GM19043 (cell line): ENCODE measurements at regions not wholly inside any gene's neighbourhood (a gene's known extent, or its start where the extent isn't known, plus 50 kb on each side); places are given as distances from the start of the nearest gene placed in this dataset.

ENCODE experiments used
- ATAC-seq: cut with Tn5 transposase; IDR thresholded peaks from one replicate; pipeline ENCODE4 v1.9.1; 2021; ENCODE audit warnings: low read depth; ENCODE audit not compliant: unreplicated experiment

DNA sequence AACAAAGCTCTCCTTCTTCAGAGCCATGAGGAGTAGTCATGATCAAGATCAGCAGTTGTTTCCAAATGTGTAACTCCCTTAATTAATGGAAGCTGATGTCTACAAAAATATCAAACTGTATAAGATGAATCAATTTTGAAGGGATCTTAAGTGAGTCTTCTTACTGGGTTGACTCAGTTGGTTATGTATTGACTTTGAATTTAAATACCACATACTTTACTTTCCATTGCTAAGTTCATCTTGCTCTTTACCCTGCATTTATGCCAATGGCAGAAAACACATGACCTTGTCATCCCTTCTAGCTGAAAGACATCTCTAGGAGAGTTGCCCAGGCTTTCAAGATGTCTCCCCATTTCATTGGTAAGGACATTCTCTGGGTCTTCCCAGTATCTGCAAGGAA, 123.2 kb upstream of the STMND1 start:
- ATAC-seq = no peak

DNA sequence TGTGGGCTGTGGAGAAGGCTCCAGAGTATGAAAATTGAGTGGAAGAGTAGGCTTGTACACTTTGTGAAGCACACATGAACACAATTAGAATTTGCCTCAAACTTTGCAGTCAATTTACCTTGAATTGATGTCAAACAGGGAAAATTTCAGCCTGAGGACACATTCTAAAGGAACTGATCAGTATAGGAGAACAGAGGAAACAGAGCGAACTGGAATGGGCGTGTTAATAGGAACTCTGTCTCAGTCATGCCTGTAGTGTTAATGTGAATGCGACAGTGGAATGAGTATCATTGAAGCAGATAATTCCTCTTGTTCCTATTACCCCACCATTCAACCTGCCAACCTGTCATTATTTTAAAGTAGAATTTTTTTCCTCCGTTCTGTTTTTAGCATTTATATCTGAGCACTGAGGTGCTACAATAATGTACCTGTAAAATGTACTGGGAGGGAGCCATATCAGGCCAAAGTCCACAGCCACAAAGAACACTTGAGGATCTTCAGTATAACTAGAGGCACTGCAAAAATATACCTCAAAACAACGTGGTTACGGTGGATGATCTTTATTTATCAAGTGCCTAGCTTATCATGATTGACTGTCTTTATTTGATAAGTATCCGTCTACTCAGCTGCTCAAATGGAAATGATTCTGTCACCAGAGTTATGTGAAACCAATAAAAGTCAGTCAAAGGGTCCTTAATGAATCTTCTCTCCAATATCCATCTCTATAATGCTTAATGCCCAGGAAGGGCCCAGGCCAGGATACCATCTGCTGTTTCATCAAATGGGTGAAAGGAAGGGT, 125.3 kb upstream of the STMND1 start:
- ATAC-seq = no peak

GRCh38 chr6:16974704-16975359, 127.0 kb upstream of the STMND1 start:
- ATAC-seq = no peak

GRCh38 chr6:16974387-16974673, 127.5 kb upstream of the STMND1 start:
- ATAC-seq = no peak

GRCh38 chr6:16973545-16974386, 128.1 kb upstream of the STMND1 start:
- ATAC-seq = no peak

DNA sequence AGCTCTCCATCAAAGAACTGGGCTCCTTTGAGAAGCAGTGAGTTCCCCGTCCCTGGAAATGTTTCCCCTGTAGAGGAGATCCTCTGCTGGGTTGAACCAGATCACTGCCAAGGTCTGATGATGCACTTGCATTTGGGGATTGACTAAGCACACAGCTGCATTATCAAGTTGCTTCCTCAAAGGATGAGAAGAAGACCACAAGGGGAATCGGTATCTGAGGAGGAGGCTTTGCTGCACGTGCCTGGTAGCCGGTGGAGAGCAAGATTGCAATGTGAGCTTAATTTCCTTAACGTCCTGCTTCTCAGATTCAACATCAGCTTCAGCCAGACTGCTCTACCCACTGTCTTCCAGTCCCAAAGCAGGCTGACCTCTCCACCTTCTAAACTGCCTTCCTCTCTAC, 128.8 kb upstream of the STMND1 start:
- ATAC-seq = no peak

DNA sequence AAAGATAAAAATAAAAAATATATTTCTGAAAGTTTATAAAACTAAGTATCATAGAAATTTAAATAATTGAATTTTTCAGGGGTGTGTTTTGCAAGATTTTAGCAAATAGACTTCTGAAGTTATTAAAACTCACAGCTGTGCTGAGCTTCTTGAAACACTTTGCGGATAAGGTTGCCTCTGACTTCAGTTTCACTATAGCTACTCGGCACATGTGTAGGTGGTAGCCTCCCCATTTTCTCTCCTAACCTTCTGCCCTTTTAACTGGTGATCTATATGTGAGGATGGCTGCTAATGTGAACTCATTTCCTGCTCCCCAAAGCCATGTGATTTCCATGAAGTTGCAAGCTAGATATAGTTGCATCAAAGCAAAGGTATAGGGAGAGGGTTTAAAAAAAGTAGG, 129.3 kb upstream of the STMND1 start:
- ATAC-seq = no peak

- no peak for ATAC-seq
Measured at GRCh38 chr6:16969699-16970655, 131.9 kb upstream of the STMND1 start.

- ATAC-seq = no peak
Measured at GRCh38 chr6:16968101-16968500, 133.7 kb upstream of the STMND1 start.

- no peak for ATAC-seq
Measured at GRCh38 chr6:16967470-16967817, 134.4 kb upstream of the STMND1 start.

DNA sequence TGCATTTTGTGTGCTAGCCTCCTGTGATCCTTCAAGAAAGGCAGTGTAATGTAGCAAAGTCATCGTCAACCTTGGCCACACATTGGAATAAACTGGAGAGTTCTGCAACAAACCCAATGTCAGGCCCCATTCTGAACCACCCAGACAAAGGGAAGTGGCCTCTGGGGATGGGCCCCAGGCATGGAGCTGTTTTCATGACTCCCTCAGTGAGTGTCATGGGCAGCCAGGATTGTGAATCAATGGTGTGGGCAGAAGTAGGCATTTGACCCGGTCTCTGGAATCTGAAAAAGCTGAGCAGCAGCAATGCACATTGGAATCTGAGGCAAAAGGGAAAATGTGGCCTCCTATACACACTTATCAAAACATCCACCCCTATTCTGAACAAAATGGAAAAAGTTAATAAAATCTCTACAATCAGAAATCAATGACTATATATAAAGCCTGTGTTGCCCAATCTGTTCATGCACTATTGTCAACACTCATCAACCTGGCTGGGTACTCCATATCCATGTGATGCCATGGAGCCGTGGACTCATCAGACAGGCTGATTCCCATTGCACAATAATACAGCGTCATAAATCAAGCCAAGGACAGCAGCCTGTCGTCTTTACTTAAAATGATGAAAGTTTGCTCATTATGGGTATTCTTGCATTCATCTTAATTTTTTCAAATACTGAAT, 134.9 kb upstream of the STMND1 start:
- ATAC-seq = no peak

DNA sequence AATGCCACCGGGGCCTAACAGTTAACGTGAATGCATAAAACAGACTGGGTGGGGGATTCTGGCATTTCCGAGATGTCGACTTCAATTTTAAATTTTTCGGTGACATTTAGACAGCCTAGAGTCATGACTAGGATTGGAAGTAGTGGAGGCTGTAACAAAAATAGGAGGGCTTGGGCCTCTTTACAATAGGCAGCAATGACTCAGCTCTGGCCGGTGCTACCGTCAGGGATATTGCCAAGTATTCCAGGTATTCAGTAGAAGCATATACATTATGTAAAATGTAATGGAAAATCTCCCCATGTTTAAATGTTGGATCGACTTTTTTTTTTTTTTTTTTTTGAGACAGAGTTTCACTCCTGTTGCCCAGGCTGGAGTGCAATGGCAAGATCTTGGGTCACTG, 136.2 kb upstream of the STMND1 start:
- ATAC-seq = no peak

DNA sequence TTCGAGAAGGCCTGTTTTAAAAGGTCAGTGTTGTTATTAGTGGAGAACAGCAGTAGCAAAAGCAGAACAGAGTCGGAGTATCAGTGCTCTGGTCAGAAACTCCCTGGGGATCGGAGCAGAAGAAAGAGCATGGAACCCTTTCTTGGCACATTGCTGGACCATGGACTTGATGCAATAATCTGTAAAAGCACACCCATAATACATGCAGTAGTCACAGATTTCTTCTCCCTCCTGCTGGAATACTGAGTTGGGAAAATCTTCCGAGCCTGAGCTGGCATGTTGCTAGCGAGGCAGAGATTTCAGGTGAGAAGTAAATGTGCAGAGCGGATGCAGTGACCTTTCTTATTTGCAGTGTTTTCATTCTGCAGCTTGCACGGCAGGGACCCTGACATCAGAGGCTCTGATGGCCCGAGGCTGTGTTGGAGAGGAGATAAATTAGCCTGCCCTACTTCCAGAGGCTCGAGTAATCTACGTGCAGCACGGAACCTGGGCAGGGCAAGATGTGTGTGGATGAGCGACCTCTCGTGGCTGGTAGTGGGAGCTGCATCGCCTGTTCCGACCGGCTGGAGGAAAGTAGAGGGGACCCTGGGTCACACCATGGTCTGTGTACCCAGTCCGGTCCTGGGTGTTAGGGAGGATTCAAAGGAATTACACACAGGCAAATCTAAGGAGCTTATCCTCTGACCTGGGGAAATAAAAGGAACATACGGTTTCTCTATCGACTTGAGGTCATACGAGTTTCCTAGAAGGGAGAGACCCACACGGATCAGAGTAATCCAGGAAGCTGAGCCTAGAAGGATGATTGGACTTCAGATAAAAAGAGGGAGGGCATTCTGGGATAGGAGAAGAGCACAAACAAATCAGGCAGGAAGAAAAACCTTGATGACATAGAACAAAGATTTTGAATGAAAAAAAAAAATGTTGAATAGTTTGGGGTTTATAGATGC, 137.0 kb upstream of the STMND1 start:
- peak; percentile 89 for ATAC-seq

GRCh38 chr6:16961577-16961976, 140.3 kb upstream of the STMND1 start:
- no peak for ATAC-seq

GRCh38 chr6:16959789-16960188, 142.1 kb upstream of the STMND1 start:
- no peak for ATAC-seq

DNA sequence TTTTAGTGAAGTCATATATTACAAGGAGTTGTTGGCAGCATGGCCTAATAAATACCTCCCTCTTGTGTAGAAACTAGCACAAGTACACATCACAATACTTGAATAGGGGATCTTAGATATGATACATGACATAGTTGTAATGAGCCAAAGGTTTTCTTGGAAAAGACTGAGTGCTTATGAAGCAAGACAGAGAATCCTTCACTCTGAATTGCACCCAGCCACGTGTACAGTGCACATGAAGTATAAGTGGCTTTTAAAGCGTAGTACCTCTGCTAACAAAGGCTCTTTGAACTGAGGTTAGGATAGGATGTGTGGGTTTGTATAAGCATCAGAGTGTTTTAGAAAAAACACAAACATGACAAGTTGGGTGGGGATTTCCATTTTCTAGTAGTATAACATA, 145.5 kb upstream of the STMND1 start:
- ATAC-seq = no peak

- no peak for ATAC-seq
Measured at GRCh38 chr6:16955899-16956298, 146.0 kb upstream of the STMND1 start.

GRCh38 chr6:16953905-16954304, 147.9 kb upstream of the STMND1 start:
- no peak for ATAC-seq

GRCh38 chr6:16953446-16953845, 148.4 kb upstream of the STMND1 start:
- ATAC-seq = no peak
